Caco-2 (cell line): ENCODE measurements at regions not wholly inside any gene's neighbourhood (a gene's known extent, or its start where the extent isn't known, plus 50 kb on each side); places are given as distances from the start of the nearest gene placed in this dataset.

Experiments
- BruUV-seq: library from RNA; stranded (reverse); fragments of 400-500 nt; replicated peaks from 2 replicates; lab custom pipeline; 2021; lab: Mats Ljungman, UMichigan
- CTCF ChIA-PET: fragments of 300-600 bp; sonication (Branson Sonifier 250); formaldehyde crosslinking; loops from one replicate; lab custom pipeline; 2022; ENCODE audit warnings: antibody characterized with exemption; lab: Charles Lee
- POLR2A ChIA-PET: fragments of 300-600 bp; sonication (Branson Sonifier 250); formaldehyde crosslinking; loops from one replicate; lab custom pipeline; 2022; ENCODE audit warnings: antibody characterized with exemption; lab: Charles Lee
- DNase-seq, 2 experiments: peaks; one replicate each; pipeline versions ENCODE4 v3.0.0 to v3.0.0-alpha.2; 2020 to 2022
- H3K27me3 ChIP-seq: replicated peaks from 2 replicates; pipeline ENCODE4 v1.6.0; 2011; ENCODE audit warnings: low read length; ENCODE audit not compliant: control insufficient read depth, insufficient read depth
- H3K36me3 ChIP-seq: 2 replicates; pipeline ENCODE4 v1.5.1; 2011; ENCODE audit warnings: low read length; ENCODE audit not compliant: control insufficient read depth, insufficient read depth
- H3K4me1 ChIP-seq: fragments of 250-450 bp; sonication (Bioruptor Pico); 2 replicates; pipeline ENCODE4 v1.5.1; 2020; ENCODE audit warnings: mild to moderate bottlenecking
- H3K4me3 ChIP-seq: 2 replicates; pipeline ENCODE4 v1.5.1; 2011; ENCODE audit warnings: low read depth, mild to moderate bottlenecking, control low read depth, low read length
- H3K9me3 ChIP-seq: fragments of 250-450 bp; sonication (Bioruptor Pico); 2 replicates; pipeline ENCODE4 v1.5.1; 2020; ENCODE audit warnings: mild to moderate bottlenecking, moderate library complexity
- H3K27ac Mint-ChIP-seq: one replicate; pipeline ENCODE4 v1.8.0; 2022; ENCODE audit warnings: mixed read lengths; ENCODE audit not compliant: unreplicated experiment
- H3K27me3 Mint-ChIP-seq: one replicate; pipeline ENCODE4 v1.8.0; 2022; ENCODE audit warnings: mixed read lengths; ENCODE audit not compliant: insufficient read depth, unreplicated experiment
- H3K36me3 Mint-ChIP-seq: one replicate; pipeline ENCODE4 v1.8.0; 2022; ENCODE audit warnings: mild to moderate bottlenecking, mixed read lengths; ENCODE audit not compliant: insufficient read depth, unreplicated experiment
- H3K4me1 Mint-ChIP-seq: one replicate; pipeline ENCODE4 v1.8.0; 2022; ENCODE audit warnings: low read depth, mixed read lengths; ENCODE audit not compliant: unreplicated experiment
- H3K4me3 Mint-ChIP-seq: one replicate; pipeline ENCODE4 v1.8.0; 2022; ENCODE audit warnings: mild to moderate bottlenecking, moderate library complexity, mixed read lengths; ENCODE audit not compliant: unreplicated experiment
- H3K9me3 Mint-ChIP-seq: one replicate; pipeline ENCODE4 v1.8.0; 2022; ENCODE audit warnings: mixed read lengths; ENCODE audit not compliant: unreplicated experiment
- CTCF ChIP-seq, 2 experiments: fragments of 200-600 bp in 1 of 2; IDR thresholded peaks; 1 replicate in 1 of 2; 2 replicates in 1 of 2; pipeline versions ENCODE4 v1.5.1 to v1.8.0; 2011 to 2022; ENCODE audit warnings: antibody characterized with exemption in 1 of 2, control low read depth in 1 of 2, inconsistent platforms in 1 of 2, low read depth in 1 of 2, low read length in 1 of 2, mild to moderate bottlenecking in 1 of 2, moderate library complexity in 1 of 2; ENCODE audit not compliant: insufficient read depth in 1 of 2, severe bottlenecking in 1 of 2, unreplicated experiment in 1 of 2
- intact Hi-C: fragments of 100-400 bp; cut with micrococcal nuclease; formaldehyde crosslinking; loops from one replicate; pipeline ENCODE4 v1.10.0; 2022; ENCODE audit not compliant: unreplicated experiment

DNA sequence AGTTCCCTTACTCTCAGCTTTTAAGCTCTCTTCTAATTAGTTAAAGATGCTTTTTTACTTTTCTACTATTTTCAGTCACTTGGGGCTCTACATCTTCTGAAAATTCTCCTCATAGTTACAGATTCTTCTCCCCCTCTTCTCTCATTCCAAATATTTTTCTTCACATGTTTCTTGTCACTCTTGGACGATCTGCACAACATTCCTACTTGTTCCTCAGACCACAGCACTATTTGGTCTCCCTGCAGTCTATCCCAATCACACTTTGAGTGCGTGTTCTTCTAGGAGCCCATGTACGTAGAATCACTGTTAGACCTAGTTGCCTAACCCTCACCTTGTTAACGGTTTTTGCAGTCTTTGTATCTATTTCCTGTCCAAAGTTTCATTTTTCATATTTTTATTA, 222.5 kb upstream of the SPRY2 start:
- ChIA-PET POLR2A (no interaction called here), CTCF (no interaction called here)
- no peak for TF ChIP-seq CTCF (IDR thresholded peaks at IDR 0.05; ENCODE audit: insufficient read depth in 1 of 2, low read depth in 1 of 2, low read length in 1 of 2, severe bottlenecking in 1 of 2, unreplicated experiment in 1 of 2)
- no peaks in the 10 kb centered on the region for H3K4me1 Mint-ChIP-seq
- no peaks in the 10 kb centered on the region for H3K36me3 Mint-ChIP-seq
- no peaks in the 10 kb centered on the region for H3K9me3 Mint-ChIP-seq
- Histone ChIP-seq H3K27me3 (no peaks in the 10 kb centered on the region), H3K4me1 (no peaks in the 10 kb centered on the region), H3K36me3 (no peaks in the 10 kb centered on the region), H3K9me3 (no peaks in the 10 kb centered on the region), H3K4me3 (no peak overlapping the region)
- intact Hi-C loops = no loop called here
- DNase-seq = no peak
- H3K27ac Mint-ChIP-seq = no peak overlapping the region
- peaks cover 11% of the 10 kb centered on the region for H3K27me3 Mint-ChIP-seq
- no TSS peak for BruUV-seq
- H3K4me3 Mint-ChIP-seq = no peak overlapping the region

DNA sequence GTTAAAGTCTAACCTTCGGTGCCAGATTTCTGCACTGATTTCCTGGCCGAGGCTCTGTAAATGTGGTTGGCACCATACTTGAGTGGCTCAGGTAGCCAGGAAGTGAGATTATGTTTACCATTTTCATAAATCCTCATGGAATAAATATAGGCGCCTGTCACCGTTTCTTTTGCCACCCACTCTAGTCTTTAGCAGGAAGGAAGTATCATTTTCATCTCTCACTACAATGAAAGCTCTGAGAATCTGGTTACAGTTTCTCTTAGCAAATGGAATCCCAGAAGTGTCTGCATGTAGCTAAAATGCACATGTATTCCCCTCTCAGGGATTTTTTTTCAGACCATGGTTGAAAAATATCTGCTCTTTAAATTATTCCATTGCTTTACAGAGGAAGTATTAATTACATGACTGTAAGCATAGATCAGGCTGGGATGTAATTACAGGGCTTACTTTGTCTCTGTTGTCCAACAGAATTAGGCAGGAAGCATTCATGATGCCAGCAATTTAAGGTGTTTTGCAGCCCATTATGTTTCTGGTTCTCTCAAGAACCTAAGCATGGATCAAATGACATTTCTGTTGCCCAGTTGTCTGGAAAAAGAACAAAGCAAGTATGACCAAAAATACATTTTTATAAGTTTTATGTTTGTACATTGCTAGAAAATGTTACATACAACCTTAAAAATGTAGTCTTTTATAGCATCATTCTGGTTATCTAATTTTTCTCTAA, 221.7 kb upstream of the SPRY2 start:
- Histone ChIP-seq H3K4me1 (no peaks in the 10 kb centered on the region), H3K36me3 (no peaks in the 10 kb centered on the region), H3K27me3 (no peaks in the 10 kb centered on the region), H3K4me3 (no peak overlapping the region), H3K9me3 (no peaks in the 10 kb centered on the region)
- no peaks in the 10 kb centered on the region for H3K36me3 Mint-ChIP-seq
- peaks cover 6% of the 10 kb centered on the region for H3K27me3 Mint-ChIP-seq
- H3K4me1 Mint-ChIP-seq = no peaks in the 10 kb centered on the region
- BruUV-seq = no TSS peak
- DNase-seq = no peak
- TF ChIP-seq CTCF (IDR thresholded peaks at IDR 0.05; ENCODE audit: insufficient read depth in 1 of 2, low read depth in 1 of 2, low read length in 1 of 2, severe bottlenecking in 1 of 2, unreplicated experiment in 1 of 2) = no peak
- H3K27ac Mint-ChIP-seq = no peak overlapping the region
- no peak overlapping the region for H3K4me3 Mint-ChIP-seq
- H3K9me3 Mint-ChIP-seq = no peaks in the 10 kb centered on the region
- intact Hi-C loops = no loop called here
- ChIA-PET CTCF (no interaction called here), POLR2A (no interaction called here)

DNA sequence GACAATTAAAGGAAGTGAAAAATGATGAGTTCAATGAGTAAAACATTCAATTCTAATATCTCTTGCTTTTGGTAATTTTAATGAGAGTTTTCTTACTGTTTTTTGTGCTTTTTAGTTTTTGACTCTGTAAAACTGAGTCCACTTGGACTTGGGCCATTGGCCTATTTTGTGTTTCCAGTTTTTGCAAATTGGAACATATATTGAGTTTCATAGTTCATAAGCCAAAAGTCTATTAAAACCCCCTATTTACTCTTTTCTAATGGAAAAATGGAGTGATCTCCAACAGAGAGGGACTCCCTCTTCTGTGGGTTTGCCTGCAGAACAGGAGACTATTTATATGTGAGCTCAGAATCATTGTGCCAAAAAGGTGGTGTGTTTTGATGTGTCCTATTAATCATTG, 219.7 kb upstream of the SPRY2 start:
- no peak for DNase-seq
- intact Hi-C loops = no loop called here
- no peak overlapping the region for H3K27ac Mint-ChIP-seq
- no peak overlapping the region for H3K4me3 Mint-ChIP-seq
- H3K36me3 Mint-ChIP-seq = no peaks in the 10 kb centered on the region
- TF ChIP-seq CTCF (IDR thresholded peaks at IDR 0.05; ENCODE audit: insufficient read depth in 1 of 2, low read depth in 1 of 2, low read length in 1 of 2, severe bottlenecking in 1 of 2, unreplicated experiment in 1 of 2) = no peak
- Histone ChIP-seq H3K9me3 (no peaks in the 10 kb centered on the region), H3K27me3 (no peaks in the 10 kb centered on the region), H3K4me1 (no peaks in the 10 kb centered on the region), H3K4me3 (no peak overlapping the region), H3K36me3 (no peaks in the 10 kb centered on the region)
- H3K4me1 Mint-ChIP-seq = no peaks in the 10 kb centered on the region
- CTCF ChIA-PET = no interaction called here
- POLR2A ChIA-PET = no interaction called here
- no peaks in the 10 kb centered on the region for H3K9me3 Mint-ChIP-seq
- peaks cover 6% of the 10 kb centered on the region for H3K27me3 Mint-ChIP-seq
- no TSS peak for BruUV-seq
